ENCODE measurements at regions not wholly inside any gene's neighbourhood (a gene's known extent, or its start where the extent isn't known, plus 50 kb on each side); places are given as distances from the start of the nearest gene placed in this dataset.
"Not testable (repeated sequence)": the region's sequence is repeated elsewhere in the genome, so short reads cannot be mapped to it uniquely, and the experiment has no call there.

DNA sequence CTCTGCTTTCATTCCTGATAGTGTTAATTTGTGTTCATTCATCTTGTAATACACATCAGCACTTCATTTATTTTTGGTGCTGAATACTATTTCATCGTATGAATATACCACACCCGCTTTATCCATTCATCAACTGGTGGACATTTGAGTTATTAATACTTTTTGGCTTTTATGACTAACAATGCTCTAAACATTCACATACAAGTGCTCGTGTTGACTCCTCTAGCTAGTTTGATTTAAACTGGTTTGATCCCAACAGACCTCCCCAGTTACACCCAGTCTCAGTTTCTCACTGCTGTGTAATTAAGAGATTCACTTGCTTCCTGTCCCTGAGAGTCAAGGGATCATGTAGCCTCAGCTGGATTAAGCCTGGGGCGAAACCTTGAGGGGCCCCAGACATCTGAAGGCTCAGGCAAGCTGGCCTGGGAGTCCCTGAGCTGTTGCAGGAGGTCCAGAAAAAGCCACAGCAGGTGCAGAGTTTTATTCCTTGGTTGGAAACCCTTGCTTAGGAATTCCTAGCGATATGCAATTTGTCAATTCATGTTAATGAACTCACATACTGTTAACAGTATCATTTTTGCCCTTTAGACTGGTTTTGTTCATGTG, 52.8 kb upstream of the CLDN24 start:
- H3K4me1 ChIP-seq (ENCODE audit: low read length): no peaks in the 10 kb centered on the region
- H2AFZ ChIP-seq (ENCODE audit: low read depth, low read length): no peak overlapping the region
- H3K4me3 ChIP-seq (ENCODE audit: low read length): no peak overlapping the region
- H3K9me3 ChIP-seq (ENCODE audit: insufficient read depth, low read length): peaks cover 15% of the 10 kb centered on the region
- no peaks in the 10 kb centered on the region for H3K27me3 ChIP-seq (ENCODE audit: low read depth, low read length)
- H3K36me3 ChIP-seq (replicated peaks; ENCODE audit: low read depth, low read length): peaks cover 3% of the 10 kb centered on the region
- TF ChIP-seq, protein P1, sequence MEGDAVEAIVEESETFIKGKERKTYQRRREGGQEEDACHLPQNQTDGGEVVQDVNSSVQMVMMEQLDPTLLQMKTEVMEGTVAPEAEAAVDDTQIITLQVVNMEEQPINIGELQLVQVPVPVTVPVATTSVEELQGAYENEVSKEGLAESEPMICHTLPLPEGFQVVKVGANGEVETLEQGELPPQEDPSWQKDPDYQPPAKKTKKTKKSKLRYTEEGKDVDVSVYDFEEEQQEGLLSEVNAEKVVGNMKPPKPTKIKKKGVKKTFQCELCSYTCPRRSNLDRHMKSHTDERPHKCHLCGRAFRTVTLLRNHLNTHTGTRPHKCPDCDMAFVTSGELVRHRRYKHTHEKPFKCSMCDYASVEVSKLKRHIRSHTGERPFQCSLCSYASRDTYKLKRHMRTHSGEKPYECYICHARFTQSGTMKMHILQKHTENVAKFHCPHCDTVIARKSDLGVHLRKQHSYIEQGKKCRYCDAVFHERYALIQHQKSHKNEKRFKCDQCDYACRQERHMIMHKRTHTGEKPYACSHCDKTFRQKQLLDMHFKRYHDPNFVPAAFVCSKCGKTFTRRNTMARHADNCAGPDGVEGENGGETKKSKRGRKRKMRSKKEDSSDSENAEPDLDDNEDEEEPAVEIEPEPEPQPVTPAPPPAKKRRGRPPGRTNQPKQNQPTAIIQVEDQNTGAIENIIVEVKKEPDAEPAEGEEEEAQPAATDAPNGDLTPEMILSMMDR (IDR thresholded peaks at IDR 0.05; ENCODE audit: low read depth, low read length): no peak
- TF ChIP-seq EZH2phosphoT487 (IDR thresholded peaks at IDR 0.05; ENCODE audit: low read depth): no peak
- no peak overlapping the region for H3K27ac ChIP-seq (ENCODE audit: low read length)
- no peak overlapping the region for H3K4me2 ChIP-seq (ENCODE audit: low read length)
- no peaks in the 10 kb centered on the region for H3K79me2 ChIP-seq (ENCODE audit: low read length)
- H3K9ac ChIP-seq (ENCODE audit: low read length): no peak overlapping the region
- no peaks in the 10 kb centered on the region for H4K20me1 ChIP-seq (ENCODE audit: insufficient read depth, low read length)

DNA sequence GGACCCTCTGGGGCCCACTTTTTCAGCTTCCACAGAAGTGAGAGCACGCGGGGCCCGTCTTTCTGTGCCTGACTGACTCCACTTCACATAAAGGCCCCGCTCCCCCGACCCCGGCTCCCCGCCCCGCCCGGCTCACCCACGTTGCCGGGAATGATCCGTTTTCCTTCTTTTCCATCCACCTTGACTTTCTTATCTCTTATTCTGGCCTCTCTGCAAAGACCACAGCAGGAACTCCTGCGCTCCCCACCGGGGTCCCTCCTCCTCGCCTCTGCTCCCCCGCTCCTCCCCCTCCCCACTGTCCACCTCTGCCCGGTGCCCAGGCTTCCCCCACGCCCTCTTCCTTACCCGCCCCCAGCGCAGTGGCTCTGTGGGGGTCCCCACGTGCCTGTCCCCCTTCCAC, 54.2 kb upstream of the CLDN24 start:
- no peaks in the 10 kb centered on the region for H3K79me2 ChIP-seq (ENCODE audit: low read length)
- H3K36me3 ChIP-seq (replicated peaks; ENCODE audit: low read depth, low read length): peaks cover 3% of the 10 kb centered on the region
- no peak for TF ChIP-seq EZH2phosphoT487 (IDR thresholded peaks at IDR 0.05; ENCODE audit: low read depth)
- TF ChIP-seq, protein P1 (IDR thresholded peaks at IDR 0.05; ENCODE audit: low read depth, low read length): no peak
- no peak overlapping the region for H3K27ac ChIP-seq (ENCODE audit: low read length)
- H2AFZ ChIP-seq (ENCODE audit: low read depth, low read length): no peak overlapping the region
- H3K9ac ChIP-seq (ENCODE audit: low read length): no peak overlapping the region
- no peaks in the 10 kb centered on the region for H3K27me3 ChIP-seq (ENCODE audit: low read depth, low read length)
- no peaks in the 10 kb centered on the region for H3K4me1 ChIP-seq (ENCODE audit: low read length)
- peaks cover 18% of the 10 kb centered on the region for H3K9me3 ChIP-seq (ENCODE audit: insufficient read depth, low read length)
- H3K4me2 ChIP-seq (ENCODE audit: low read length): no peak overlapping the region
- H3K4me3 ChIP-seq (ENCODE audit: low read length): no peak overlapping the region
- no peaks in the 10 kb centered on the region for H4K20me1 ChIP-seq (ENCODE audit: insufficient read depth, low read length)

DNA sequence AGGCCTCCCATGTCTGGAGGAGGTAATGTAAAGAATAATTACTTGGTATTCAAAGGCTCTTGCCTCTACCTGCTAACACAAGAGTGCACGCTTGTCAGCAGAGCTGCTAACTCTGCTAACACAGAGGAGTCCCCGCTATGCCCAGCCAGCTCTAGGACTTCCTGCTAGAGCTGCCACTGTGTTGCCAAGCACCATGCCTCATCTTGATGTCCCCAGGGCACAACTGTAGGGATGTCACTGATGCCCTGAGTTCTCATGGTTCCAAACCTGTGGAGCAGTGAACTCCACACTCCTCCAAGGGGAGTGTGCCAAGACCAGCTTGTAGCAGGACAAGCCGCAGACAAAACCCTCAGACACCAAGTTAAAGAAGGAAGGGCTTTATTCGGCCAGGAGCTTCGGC, 55.3 kb upstream of the CLDN24 start:
- TF ChIP-seq, protein P1 (IDR thresholded peaks at IDR 0.05; ENCODE audit: low read depth, low read length): no peak
- TF ChIP-seq EZH2phosphoT487 (IDR thresholded peaks at IDR 0.05; ENCODE audit: low read depth): no peak
- H3K4me2 ChIP-seq (ENCODE audit: low read length): no peak overlapping the region

DNA sequence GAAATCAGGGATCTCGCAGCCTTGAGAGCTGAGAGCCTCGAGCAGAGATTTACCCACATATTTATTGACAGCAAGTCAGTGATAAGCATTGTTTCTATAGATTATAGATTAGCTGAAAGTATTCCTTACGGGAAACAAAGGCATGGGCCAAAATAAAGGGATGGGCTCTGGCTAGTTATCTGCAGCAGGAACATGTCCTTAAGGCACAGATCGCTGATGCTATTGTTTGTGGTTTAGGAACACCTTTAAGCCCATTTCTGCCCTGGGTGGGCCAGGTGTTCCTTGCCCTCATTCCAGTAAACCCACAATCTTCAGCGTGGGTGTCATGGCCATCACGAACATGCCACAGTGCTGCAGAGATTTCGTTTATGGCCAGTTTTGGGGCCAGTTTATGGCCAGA, 56.1 kb upstream of the CLDN24 start:
- H3K4me2 ChIP-seq (ENCODE audit: low read length); H3K4me1 ChIP-seq (ENCODE audit: low read length); H3K79me2 ChIP-seq (ENCODE audit: low read length); H2AFZ ChIP-seq (ENCODE audit: low read depth, low read length); H3K27ac ChIP-seq (ENCODE audit: low read length); H4K20me1 ChIP-seq (ENCODE audit: insufficient read depth, low read length); H3K27me3 ChIP-seq (ENCODE audit: low read depth, low read length); H3K36me3 ChIP-seq (replicated peaks; ENCODE audit: low read depth, low read length); H3K4me3 ChIP-seq (ENCODE audit: low read length); H3K9ac ChIP-seq (ENCODE audit: low read length): not testable (repeated sequence)
- peaks cover 24% of the 10 kb centered on the region for H3K9me3 ChIP-seq (ENCODE audit: insufficient read depth, low read length)

More for the DNA sequence above, 55.3 kb upstream of the CLDN24 start:
- peaks cover 18% of the 10 kb centered on the region for H3K9me3 ChIP-seq (ENCODE audit: insufficient read depth, low read length)
- H3K27me3 ChIP-seq (ENCODE audit: low read depth, low read length): no peaks in the 10 kb centered on the region
- H3K9ac ChIP-seq (ENCODE audit: low read length): no peak overlapping the region
- no peak overlapping the region for H2AFZ ChIP-seq (ENCODE audit: low read depth, low read length)
- no peak overlapping the region for H3K4me3 ChIP-seq (ENCODE audit: low read length)
- H4K20me1 ChIP-seq (ENCODE audit: insufficient read depth, low read length): no peaks in the 10 kb centered on the region
- no peaks in the 10 kb centered on the region for H3K79me2 ChIP-seq (ENCODE audit: low read length)
- H3K36me3 ChIP-seq (replicated peaks; ENCODE audit: low read depth, low read length): peaks cover 3% of the 10 kb centered on the region
- no peak overlapping the region for H3K27ac ChIP-seq (ENCODE audit: low read length)
- H3K4me1 ChIP-seq (ENCODE audit: low read length): no peaks in the 10 kb centered on the region

Data from OCI-LY3 (cell line).